ENCODE measurements at regions not wholly inside any gene's neighbourhood (a gene's known extent, or its start where the extent isn't known, plus 50 kb on each side); places are given as distances from the start of the nearest gene placed in this dataset.

DNA sequence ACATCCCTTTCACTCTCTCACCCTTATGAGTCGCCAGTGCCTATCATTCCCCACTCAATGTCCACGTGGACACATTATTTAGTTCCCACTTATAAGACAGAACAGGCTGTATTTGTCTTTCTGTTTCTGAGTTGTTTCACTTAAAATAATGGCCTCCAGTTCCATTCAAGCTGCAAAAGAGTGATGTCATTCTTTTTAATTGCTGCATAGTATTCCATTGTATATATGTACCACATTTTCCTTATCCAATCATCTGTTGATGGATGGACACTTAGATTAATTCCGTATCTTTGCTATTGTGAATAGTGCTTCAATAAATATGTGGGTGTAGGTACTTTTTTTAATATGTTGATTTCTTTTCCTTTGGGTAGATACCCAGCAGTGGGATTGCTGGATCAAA, 79.1 kb downstream of the ZNF365 start:
- in situ Hi-C loops (cut with HindIII; ENCODE audit: low sequenced_read_pairs): no loop called here
- TF ChIP-seq, protein P1, sequence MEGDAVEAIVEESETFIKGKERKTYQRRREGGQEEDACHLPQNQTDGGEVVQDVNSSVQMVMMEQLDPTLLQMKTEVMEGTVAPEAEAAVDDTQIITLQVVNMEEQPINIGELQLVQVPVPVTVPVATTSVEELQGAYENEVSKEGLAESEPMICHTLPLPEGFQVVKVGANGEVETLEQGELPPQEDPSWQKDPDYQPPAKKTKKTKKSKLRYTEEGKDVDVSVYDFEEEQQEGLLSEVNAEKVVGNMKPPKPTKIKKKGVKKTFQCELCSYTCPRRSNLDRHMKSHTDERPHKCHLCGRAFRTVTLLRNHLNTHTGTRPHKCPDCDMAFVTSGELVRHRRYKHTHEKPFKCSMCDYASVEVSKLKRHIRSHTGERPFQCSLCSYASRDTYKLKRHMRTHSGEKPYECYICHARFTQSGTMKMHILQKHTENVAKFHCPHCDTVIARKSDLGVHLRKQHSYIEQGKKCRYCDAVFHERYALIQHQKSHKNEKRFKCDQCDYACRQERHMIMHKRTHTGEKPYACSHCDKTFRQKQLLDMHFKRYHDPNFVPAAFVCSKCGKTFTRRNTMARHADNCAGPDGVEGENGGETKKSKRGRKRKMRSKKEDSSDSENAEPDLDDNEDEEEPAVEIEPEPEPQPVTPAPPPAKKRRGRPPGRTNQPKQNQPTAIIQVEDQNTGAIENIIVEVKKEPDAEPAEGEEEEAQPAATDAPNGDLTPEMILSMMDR (IDR thresholded peaks at IDR 0.05; ENCODE audit: low read depth, low read length): no peak

DNA sequence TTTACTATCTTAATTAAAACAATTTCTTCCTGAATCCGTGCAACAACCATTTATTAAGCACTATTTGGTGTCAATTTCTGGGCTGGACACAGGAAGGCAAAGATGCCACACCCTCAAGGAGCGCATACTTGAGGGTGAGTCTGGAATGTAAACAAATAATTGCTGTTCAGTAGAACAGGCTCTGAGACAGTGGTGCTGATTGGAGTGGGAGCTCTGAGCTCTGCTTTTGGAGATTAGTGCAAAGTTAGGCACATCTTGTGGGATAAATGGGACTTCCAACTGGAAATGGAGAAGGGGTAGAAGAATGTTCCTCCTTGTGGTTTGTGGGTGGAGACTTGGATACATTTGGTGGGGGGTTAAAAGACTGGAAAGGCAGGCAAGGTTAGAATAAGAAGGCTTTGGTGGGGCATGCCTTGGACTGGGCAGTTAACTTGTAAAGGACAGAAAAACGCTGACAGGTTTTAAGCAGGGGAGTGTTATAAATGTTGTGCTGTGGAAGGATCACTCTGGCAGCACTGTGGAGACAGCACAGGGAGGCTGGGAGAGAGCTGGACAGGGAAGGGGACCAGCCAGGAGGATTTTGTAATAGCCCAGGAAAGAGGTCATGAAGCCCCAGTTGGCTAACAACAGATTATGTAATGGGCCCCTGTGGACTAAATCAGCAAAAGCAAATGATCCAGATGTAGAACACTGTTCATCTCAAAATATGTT, 80.7 kb downstream of the ZNF365 start:
- DNase-seq (ENCODE audit: low read depth, low spot score): peak; percentile 48
- H3K4me3 ChIP-seq (ENCODE audit: low read depth, low read length): no peak overlapping the region
- in situ Hi-C loops (cut with HindIII; ENCODE audit: low sequenced_read_pairs): no loop called here
- TF ChIP-seq, protein P1 (IDR thresholded peaks at IDR 0.05; ENCODE audit: low read depth, low read length): no peak

More for the DNA sequence above, 79.1 kb downstream of the ZNF365 start:
- no peak overlapping the region for H3K4me3 ChIP-seq (ENCODE audit: low read depth, low read length)
- no peak for DNase-seq (ENCODE audit: low read depth, low spot score)

DNA sequence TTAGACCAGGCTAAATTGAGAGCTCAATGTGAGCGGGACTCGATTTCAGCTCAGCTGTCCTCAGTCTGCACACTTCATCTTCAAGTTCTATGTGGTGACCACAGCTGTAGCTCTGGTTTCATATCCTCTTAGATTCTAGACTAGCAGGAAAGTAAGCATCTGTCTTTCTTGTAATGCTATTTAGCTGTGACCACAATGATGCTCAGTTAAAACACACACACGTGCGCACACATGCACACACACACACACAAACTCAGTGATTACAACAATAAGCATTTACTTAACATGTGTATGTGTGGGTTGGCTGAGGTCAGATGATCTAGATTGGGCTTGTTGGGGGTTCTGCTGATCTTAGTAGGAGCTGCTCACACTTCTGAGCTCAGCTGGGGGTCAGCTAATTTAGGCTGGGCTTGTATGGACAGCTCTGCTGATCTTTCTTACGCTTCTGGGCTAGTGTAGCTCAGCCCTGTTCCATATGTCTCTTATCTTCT, 82.5 kb downstream of the ZNF365 start:
- TF ChIP-seq, protein P1 (IDR thresholded peaks at IDR 0.05; ENCODE audit: low read depth, low read length): no peak
- in situ Hi-C loops (cut with HindIII; ENCODE audit: low sequenced_read_pairs): no loop called here
- DNase-seq (ENCODE audit: low read depth, low spot score): no peak
- no peak overlapping the region for H3K4me3 ChIP-seq (ENCODE audit: low read depth, low read length)

DNA sequence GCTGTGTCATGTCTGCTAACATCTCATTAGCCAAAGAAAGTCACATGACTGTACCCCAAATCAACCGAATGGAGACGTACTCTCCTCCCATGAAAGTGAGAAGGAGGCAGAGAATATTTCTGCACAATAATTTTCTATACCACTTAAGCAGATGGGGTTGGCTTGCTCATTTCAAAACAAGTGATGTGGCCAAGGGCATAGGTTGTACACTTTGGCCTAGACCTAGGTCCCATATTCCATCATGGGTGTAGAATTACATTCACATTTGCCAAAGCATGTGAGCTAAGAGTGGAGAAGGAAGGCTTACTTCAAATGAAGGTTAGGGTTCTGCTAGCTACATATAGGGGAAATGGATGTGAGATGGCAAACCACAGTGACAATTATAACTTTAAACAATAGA, 83.0 kb downstream of the ZNF365 start:
- TF ChIP-seq, protein P1 (IDR thresholded peaks at IDR 0.05; ENCODE audit: low read depth, low read length): no peak
- H3K4me3 ChIP-seq (ENCODE audit: low read depth, low read length): no peak overlapping the region
- DNase-seq (ENCODE audit: low read depth, low spot score): no peak
- in situ Hi-C loops (cut with HindIII; ENCODE audit: low sequenced_read_pairs): no loop called here

DNA sequence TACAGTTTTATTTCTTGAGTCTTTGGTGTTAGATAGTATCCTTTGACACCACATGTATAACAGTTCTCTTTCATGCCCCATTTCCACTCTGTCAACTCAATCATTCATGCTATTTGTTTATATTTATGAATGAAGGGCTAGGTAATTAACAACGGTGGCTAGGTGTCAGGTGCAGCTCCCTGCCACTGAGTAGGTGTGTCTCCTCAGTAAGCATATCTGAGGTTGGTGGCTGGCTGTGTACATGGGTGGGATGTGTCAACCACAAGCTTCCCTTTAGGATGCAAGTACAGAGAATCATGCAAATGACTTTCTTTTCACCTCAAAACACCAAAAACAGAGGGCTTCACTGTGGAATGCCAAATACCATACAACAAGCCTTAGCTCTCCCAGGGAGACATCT, 83.4 kb downstream of the ZNF365 start:
- in situ Hi-C loops (cut with HindIII; ENCODE audit: low sequenced_read_pairs): no loop called here
- no peak for DNase-seq (ENCODE audit: low read depth, low spot score)
- TF ChIP-seq, protein P1 (IDR thresholded peaks at IDR 0.05; ENCODE audit: low read depth, low read length): no peak
- H3K4me3 ChIP-seq (ENCODE audit: low read depth, low read length): no peak overlapping the region

DNA sequence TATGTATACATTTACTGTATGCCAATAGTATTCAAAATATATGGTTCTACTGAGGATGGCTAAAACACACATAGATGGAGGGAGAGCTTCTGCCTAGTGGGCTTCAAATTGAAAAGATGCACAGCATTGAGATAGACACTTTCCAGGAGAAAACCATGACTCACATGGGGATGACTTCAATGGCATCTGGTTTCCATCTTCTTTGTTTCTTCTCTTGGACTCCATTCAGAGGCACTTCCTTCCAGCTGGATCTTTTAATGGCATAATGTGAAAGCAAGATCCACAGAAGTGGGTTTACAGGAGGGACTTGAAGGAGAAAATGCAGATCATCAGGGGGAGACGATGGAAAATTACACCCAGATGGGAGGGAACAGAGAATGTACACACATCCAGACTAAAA, 84.9 kb downstream of the ZNF365 start:
- peak; percentile 37 for DNase-seq (ENCODE audit: low read depth, low spot score)
- TF ChIP-seq, protein P1 (IDR thresholded peaks at IDR 0.05; ENCODE audit: low read depth, low read length): no peak
- in situ Hi-C loops (cut with HindIII; ENCODE audit: low sequenced_read_pairs): no loop called here
- H3K4me3 ChIP-seq (ENCODE audit: low read depth, low read length): no peak overlapping the region

All from astrocyte of the spinal cord (primary cell).